ENCODE measurements at regions not wholly inside any gene's neighbourhood (a gene's known extent, or its start where the extent isn't known, plus 50 kb on each side); places are given as distances from the start of the nearest gene placed in this dataset.

- no peak for DNase-seq (ENCODE audit: low read depth)
Measured at GRCh38 chr4:43345323-43345925, 452.9 kb downstream of the GRXCR1 start.

- DNase-seq (ENCODE audit: low read depth) = no peak
Measured at GRCh38 chr4:43348591-43348990, 456.1 kb downstream of the GRXCR1 start.

- no peak for DNase-seq (ENCODE audit: low read depth)
Measured at GRCh38 chr4:43351970-43352806, 459.7 kb downstream of the GRXCR1 start.

GRCh38 chr4:43352859-43353258, 460.3 kb downstream of the GRXCR1 start:
- no peak for DNase-seq (ENCODE audit: low read depth)

DNA sequence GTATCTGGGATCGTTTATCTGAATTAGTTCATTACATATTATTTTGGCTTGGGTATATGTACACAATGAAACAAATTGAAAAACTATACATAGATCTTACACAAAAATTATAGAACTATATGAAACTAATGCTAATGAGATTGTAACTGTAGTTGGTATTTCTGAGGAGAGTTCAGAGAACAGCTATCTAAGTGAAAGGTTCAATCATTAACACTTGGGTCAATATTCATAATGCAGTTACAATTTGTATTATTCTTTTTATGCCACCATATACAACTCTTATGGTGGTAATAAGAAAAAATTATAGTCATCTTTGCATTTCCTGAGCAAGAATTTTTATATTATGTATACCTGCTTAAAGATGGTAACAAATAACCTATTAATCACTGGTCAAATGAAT, 461.0 kb downstream of the GRXCR1 start:
- DNase-seq (ENCODE audit: low read depth) = no peak

GRCh38 chr4:43356786-43357185, 464.3 kb downstream of the GRXCR1 start:
- no peak for DNase-seq (ENCODE audit: low read depth)

DNA sequence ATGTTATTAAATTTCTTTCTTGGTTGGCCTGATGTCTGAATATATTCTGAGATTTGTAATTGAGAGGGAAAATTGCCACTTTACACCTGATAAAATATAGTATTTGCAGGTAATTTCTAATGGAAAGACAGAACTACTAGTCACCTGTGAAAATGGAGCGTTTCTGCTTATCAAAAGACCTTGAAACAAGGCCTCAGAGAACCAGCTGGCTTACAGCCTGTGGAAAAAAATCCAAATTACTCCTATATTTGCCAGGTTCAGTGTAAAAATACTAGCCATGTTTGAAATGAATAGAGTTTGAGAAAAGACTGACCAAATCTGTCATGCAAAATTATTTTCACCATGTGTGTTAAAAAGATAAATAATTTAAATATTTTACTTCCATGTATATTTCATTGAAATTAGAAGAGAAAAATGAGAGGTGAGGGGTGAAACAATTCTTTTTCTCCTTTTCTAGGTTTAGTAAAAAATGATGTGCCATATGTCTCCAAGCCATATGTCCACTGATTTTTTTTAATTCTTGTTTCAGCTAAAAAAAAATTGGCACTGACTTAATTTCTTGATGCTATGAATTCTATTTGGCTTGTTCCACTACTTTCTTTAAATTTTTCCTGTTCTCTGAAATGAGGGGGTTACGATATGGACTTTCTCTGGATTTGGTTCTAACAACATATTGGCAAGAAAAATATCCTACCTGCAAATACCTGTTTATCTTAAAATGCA, 464.9 kb downstream of the GRXCR1 start:
- no peak for DNase-seq (ENCODE audit: low read depth)

DNA sequence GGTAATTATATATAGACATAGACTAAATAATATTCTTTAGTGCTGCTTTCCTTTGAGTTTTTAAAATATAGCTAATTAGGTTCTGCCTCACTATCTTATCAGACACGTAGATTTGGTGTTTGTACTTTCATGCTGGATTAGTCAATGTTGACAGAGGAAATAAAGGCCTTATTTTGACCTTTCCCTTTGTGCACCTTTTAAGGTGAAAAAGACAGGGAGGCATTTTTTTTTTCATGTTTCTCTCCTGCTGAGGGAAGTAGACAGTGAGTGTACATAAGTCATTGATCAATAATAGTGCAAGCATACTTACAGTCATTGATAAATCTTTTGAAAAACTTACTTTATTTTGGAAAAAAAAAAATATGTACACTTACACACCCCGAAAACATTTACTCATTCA, 467.8 kb downstream of the GRXCR1 start:
- DNase-seq (ENCODE audit: low read depth) = no peak

DNA sequence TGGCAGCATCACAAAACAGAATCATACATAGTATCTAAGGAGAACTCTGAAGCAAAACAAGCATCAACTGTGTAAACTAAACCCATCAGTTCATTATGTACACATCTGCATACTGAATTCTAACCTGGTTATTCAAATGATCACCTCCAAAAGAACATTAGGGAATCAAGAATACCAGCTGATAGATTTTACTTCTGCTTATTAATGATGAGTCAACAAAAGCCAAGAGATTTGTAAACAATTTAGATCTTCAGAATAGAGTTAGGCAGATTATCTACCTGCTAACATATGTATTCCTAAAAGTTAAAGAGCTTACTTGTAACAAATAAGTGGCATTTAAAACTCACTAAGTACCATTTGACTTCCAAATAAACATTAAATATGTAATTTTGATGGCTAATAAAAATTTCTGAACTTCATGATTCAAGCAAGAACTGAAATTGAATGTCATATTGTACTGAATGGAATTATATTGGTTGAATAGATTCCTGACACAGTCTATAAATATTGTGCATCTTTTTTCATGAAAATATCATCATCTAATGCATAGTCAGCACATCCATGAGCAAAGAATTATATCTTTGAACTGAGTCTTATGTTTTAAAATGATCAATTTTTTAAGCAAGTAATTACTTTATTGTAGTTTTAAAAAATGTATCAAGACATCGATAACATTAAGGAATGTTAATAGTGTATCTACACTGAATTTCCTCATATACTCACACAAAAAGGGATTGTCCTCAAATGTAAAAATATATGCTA, 470.5 kb downstream of the GRXCR1 start:
- DNase-seq (ENCODE audit: low read depth) = no peak

DNA sequence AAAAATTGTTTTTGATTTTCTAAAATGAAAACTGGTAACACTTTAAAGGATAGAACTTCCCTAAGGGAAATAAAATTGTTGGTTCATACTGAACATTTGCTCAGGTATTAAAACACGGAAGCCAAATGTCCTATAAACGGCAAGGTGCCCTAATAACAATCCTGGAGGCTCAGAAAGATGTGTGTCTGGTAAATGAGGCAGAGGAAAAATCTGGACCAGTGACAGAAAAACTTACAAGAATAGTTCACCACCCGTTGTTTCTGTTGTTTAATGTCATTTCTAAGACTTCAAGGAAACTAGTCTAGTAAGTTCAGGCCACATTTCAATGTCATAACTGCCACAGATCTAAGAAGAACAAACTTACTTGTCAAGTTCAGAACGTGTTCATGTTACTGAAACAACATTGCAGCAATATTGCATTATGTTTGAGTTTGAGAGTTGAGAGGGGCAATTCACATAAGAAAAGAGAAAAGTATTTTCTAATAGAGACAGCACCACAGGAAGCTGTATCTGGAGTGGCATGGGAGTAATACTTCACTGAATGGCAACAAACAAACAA, 476.6 kb downstream of the GRXCR1 start:
- DNase-seq (ENCODE audit: low read depth) = no peak

DNA sequence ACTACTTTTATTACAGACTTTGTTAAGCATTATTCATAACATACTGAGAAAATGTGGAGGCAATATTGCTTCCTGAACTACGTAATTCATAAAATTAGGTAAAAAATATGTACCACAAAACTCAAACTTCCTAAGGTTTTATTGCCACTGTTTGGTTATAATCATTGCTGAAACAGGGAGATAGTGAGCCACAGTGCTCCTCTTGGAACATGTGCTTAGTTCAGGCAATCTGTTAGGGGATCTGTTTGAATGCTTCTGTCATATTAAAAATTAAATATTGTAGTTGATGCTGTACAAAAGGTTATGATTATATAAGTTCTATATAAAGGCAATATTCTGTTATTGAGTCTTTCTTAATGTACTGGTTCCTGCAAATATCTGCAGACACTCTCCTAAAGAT, 480.7 kb downstream of the GRXCR1 start:
- DNase-seq (ENCODE audit: low read depth) = no peak

DNA sequence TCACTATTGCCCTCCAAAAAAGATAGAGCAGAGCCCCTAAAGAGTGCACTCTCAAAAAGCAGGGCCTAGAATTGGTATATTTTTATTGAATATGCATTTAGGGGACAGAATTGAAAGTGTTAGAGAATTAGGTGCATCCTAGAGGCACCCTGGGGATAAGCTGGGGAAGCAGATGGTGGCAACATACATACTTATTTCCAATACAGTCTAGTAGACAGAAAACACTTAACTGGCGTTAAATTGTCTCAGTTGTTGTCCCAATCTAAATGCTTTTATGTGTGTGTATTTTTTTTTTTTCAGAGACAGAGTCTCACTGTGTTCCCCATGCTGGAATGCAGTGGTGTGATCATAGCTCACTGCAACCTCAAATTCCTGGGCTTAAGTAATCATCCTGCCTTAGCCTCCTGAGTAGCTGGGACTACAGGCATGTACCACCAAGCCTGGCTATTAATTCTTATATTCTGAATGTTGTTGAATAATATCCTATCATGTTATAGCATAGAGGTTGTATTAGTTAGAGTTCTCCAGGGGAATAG, 481.8 kb downstream of the GRXCR1 start:
- DNase-seq (ENCODE audit: low read depth) = no peak

DNA sequence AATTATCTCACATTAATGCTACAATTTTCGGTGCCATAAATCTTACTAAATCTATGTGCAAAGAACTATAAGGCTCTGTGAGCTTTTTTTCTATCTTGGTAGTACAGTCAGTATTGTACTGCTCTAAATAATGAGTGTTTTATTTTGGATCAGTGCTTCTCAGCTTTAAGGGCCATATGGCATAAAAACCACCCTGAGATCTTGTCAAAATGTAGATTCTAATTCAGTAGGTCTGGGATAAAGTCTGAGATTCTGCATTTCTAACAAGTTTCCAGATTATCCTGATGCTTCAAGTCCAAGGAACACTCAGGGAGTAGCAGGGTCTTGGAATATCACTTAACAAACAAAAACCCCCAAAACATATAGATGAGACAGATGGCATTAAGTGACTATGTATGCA, 486.5 kb downstream of the GRXCR1 start:
- no peak for DNase-seq (ENCODE audit: low read depth)

- peak; percentile 2 for DNase-seq (ENCODE audit: low read depth)
Measured at GRCh38 chr4:43380093-43380492, 487.6 kb downstream of the GRXCR1 start.

GRCh38 chr4:43391069-43391468, 498.6 kb downstream of the GRXCR1 start:
- DNase-seq (ENCODE audit: low read depth) = no peak

DNA sequence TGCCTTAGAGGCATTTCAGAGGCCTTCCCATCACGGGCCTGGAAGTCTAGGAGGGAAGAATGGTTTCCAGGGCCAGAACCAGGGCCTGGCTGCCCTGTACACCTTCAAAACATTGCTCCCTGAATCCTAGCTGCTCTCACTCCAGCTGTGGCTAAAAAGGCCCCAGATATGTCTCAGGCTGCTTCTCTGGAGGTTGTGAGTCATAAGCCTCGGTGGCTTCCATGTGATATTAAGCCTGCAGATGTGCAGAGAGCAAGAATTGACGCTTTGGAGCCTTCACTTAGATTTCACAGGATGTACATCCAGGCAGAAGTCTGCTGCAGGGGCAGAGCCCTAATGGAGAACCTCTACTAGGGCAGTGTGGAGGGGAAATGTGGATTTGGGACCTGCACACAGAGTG, 502.5 kb downstream of the GRXCR1 start:
- DNase-seq (ENCODE audit: low read depth) = peak; percentile 17

- no peak for DNase-seq (ENCODE audit: low read depth)
Measured at GRCh38 chr4:43399726-43400125, 507.2 kb downstream of the GRXCR1 start.

DNA sequence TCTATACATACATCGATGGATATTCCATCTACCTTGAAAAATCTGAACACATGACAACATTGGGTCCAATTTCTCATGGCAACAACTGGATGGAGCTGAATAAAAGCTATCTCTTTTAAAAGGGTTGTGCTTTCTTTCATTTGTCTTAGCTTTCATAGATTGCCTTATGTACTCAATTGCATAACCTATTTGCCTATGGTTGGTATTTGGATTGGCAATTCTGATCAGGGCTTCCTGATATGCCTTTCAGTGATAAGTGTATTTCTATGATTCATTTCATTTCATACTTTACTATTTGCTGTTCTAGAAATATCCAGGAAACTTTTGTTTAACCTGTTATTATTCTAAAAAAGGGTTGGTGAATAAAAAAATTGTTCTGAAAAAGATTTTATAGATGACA, 509.9 kb downstream of the GRXCR1 start:
- DNase-seq (ENCODE audit: low read depth) = no peak

DNA sequence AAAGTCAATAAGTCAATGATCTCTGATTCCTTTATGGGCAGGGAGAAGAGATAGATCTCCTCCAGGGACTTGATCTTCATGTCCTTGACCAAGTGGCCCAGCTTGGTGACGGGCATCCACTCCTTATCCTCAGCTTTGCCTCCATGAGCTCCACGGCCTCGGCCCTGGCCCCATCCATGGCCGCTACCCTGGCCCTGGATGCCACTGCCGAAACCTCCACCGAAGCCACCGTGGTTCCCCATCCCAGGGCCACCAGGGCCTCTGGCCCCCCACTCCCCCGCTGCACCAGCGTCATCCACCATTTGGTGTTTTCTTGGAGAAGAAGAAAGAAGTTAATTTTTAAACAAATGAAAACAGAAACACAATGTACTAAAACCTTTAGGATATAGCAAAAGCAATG, 518.1 kb downstream of the GRXCR1 start:
- no peak for DNase-seq (ENCODE audit: low read depth)

DNA sequence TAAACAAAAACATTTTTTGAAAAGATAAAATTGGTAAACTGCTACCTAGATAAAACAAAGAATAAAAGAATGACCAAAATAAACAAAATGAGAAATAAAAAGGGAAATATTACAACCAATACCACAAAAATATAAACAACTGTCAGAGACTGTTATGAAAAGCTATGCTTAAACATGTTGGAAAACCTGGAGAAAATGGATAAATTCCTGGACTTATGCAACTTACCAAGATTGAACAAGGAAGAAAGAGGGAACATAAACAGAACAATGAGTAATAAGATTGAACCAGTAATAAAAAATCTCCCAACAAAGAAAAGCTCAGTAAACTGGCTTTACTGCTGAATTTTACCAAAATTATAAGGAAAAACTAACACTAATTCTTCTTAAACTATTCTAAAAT, 518.7 kb downstream of the GRXCR1 start:
- peak; percentile 3 for DNase-seq (ENCODE audit: low read depth)

DNA sequence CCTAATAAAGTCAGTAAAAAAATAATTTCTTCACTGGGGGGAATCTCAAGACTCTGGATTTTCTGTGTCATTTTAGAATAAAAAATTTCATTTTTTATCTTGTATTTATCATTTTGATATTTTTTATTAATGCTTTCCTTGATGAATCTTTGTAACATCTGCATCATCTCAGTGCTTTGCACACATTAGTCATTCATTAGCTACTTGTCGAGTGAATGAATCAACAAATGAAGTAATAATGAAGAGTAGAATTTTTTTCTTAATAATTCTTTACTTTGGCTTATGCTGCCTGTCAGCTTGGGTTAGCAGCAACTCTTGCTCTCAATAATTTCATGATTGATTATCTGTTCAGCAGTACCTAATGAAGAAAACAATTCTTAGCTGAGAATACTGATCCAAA, 530.8 kb downstream of the GRXCR1 start:
- no peak for DNase-seq (ENCODE audit: low read depth)

DNA sequence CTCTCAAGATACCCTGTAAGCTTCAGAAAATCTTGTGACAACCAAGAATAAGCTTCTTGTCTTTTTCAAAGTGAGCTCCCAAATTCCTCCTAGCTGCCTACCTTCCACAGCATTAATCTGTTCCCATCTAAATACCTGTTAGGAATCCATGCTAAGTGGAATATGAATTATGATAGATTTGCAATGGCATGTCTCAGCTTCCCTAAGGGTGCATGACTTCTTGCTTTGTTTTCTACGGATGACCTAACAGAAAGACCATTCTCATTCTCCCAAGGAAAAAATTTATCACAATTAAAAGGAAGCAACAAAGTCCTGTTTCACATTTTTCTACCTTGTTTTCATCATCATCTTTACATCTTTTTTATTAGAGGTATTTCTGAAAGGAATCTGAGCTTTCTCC, 532.7 kb downstream of the GRXCR1 start:
- no peak for DNase-seq (ENCODE audit: low read depth)

Measured in ELR (cell line).